HG03175 (cell line): ENCODE measurements at regions not wholly inside any gene's neighbourhood (a gene's known extent, or its start where the extent isn't known, plus 50 kb on each side); places are given as distances from the start of the nearest gene placed in this dataset.
"Not testable (repeated sequence)": the region's sequence is repeated elsewhere in the genome, so short reads cannot be mapped to it uniquely, and the experiment has no call there.

Experiments
- ATAC-seq: cut with Tn5 transposase; IDR thresholded peaks from one replicate; pipeline ENCODE4 v1.9.1; 2021; ENCODE audit warnings: mild to moderate bottlenecking, moderate library complexity; ENCODE audit not compliant: unreplicated experiment

GRCh38 chr1:223018534-223018933 lies 124.5 kb downstream of the TLR5 start:
- no peak for ATAC-seq

- ATAC-seq = no peak
Measured at GRCh38 chr1:223019256-223019655, 123.8 kb downstream of the TLR5 start.

- ATAC-seq = no peak
Measured at GRCh38 chr1:223020770-223021169, 122.3 kb downstream of the TLR5 start.

- ATAC-seq = no peak
Measured at GRCh38 chr1:223022641-223023473, 120.2 kb downstream of the TLR5 start.

- ATAC-seq = no peak
Measured at GRCh38 chr1:223023863-223024262, 119.2 kb downstream of the TLR5 start.

GRCh38 chr1:223024486-223024885 lies 118.6 kb downstream of the TLR5 start:
- not testable (repeated sequence) for ATAC-seq

GRCh38 chr1:223025190-223025734 lies 117.8 kb downstream of the TLR5 start:
- not testable (repeated sequence) for ATAC-seq

- not testable (repeated sequence) for ATAC-seq
Measured at GRCh38 chr1:223026639-223027038, 116.4 kb downstream of the TLR5 start.

GRCh38 chr1:223029985-223030769 lies 112.9 kb downstream of the TLR5 start:
- no peak for ATAC-seq

- no peak for ATAC-seq
Measured at GRCh38 chr1:223030871-223031400, 112.1 kb downstream of the TLR5 start.

- no peak for ATAC-seq
Measured at GRCh38 chr1:223031733-223032601, 111.1 kb downstream of the TLR5 start.

GRCh38 chr1:223033658-223034057 lies 109.4 kb downstream of the TLR5 start:
- ATAC-seq = no peak

- no peak for ATAC-seq
Measured at GRCh38 chr1:223034270-223034798, 108.7 kb downstream of the TLR5 start.

- ATAC-seq = no peak
Measured at GRCh38 chr1:223035724-223036478, 107.1 kb downstream of the TLR5 start.

GRCh38 chr1:223036479-223036845 lies 106.6 kb downstream of the TLR5 start:
- no peak for ATAC-seq

GRCh38 chr1:223037845-223038244 lies 105.2 kb downstream of the TLR5 start:
- no peak for ATAC-seq

GRCh38 chr1:223038288-223039006 lies 104.6 kb downstream of the TLR5 start:
- ATAC-seq = no peak

- ATAC-seq = no peak
Measured at GRCh38 chr1:223039990-223040389, 103.1 kb downstream of the TLR5 start.

- no peak for ATAC-seq
Measured at GRCh38 chr1:223041481-223041880, 101.6 kb downstream of the TLR5 start.
